GM12875 (cell line): ENCODE measurements at regions not wholly inside any gene's neighbourhood (a gene's known extent, or its start where the extent isn't known, plus 50 kb on each side); places are given as distances from the start of the nearest gene placed in this dataset.

Experiments used
- H3K4me3 ChIP-seq: one replicate; pipeline ENCODE4 v1.5.1; 2011; ENCODE audit warnings: low read depth, low read length, control low read depth
- TF ChIP-seq, protein P1 (sequence below): IDR thresholded peaks from 2 replicates; pipeline ENCODE4 v1.5.1; 2011; ENCODE audit warnings: low read depth, mild to moderate bottlenecking, control low read depth, inconsistent platforms, low read length, moderate library complexity, borderline replicate concordance; ENCODE audit not compliant: insufficient read depth

DNA sequence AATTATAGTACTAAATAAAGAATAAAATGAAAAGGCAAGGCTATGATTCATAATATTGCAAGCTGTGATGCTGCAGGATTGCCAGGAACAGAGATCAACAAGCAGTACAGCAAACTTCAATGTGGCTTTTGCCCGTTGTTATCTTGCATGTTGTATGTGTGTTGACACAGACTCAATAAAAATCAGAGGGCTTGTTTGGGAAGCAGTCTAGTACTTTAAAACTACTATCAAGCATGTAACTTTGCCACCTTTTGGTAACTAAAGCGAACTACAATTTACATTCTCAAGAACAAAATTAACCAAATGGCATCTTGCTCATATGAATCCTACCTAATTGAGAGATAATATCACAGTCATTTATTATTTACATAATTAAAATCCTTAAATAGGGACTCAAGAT, 79.8 kb upstream of the GPM6A start:
- TF ChIP-seq, protein P1, sequence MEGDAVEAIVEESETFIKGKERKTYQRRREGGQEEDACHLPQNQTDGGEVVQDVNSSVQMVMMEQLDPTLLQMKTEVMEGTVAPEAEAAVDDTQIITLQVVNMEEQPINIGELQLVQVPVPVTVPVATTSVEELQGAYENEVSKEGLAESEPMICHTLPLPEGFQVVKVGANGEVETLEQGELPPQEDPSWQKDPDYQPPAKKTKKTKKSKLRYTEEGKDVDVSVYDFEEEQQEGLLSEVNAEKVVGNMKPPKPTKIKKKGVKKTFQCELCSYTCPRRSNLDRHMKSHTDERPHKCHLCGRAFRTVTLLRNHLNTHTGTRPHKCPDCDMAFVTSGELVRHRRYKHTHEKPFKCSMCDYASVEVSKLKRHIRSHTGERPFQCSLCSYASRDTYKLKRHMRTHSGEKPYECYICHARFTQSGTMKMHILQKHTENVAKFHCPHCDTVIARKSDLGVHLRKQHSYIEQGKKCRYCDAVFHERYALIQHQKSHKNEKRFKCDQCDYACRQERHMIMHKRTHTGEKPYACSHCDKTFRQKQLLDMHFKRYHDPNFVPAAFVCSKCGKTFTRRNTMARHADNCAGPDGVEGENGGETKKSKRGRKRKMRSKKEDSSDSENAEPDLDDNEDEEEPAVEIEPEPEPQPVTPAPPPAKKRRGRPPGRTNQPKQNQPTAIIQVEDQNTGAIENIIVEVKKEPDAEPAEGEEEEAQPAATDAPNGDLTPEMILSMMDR = peak; percentile 8; the same call in 1 of the 2 replicates

DNA sequence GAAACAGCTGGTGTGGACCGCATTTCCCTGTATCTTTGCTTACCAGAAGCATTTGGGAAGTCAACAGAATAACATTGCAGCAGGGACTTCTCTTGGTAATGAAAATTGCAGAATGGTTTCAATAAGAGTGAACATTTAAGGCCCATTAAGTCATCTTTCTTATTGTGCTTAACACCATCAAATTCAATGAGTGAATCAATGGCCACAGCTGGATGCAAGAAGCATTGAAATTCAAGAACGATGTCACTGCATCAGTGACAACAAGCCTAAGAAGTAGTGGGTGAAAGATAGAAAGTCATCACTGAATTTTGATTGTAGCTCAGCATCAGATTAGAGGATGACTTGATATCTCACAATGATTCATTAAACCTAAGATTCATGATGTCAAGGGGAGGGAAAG, 93.9 kb upstream of the GPM6A start:
- H3K4me3 ChIP-seq = no peak overlapping the region
- TF ChIP-seq, protein P1 = no peak

More for the DNA sequence above, 79.8 kb upstream of the GPM6A start:
- no peak overlapping the region for H3K4me3 ChIP-seq

DNA sequence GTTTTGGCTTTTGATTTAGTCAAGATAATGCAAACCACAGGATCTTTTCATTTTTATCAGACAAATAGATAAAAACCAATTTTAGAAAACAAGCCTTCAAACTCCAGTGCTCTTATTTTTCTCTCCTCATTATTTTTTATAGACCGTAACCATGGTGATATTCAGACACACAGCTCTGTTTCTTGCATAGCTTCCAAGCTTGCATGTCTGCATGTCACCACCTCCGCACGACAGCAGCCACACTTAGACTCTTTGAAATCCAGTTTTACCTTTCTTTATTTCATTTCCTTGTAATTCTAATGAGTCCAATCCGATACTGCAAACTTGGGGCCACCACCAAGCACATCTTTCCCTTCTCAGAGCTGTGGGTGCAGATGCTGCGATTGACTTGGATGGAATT, 94.3 kb upstream of the GPM6A start:
- TF ChIP-seq, protein P1 = no peak
- no peak overlapping the region for H3K4me3 ChIP-seq

DNA sequence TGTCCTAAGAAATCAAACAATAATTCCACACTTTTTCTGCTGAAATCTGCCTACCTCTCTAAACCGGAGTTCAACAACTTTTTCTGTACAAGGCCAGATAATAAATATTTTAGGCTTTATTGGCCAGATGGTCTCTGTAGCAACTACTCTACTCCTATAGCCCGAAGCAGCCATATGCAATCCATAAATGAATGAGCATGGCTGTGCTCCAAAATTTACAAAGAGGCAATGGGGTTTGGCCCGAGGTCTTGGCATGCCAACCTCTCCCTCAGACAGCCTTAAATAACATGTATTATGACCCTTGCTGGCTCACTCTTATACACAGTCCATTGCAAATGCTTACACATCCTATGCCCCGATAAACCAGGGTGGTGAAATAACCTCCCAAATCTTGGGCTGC, 98.6 kb upstream of the GPM6A start:
- H3K4me3 ChIP-seq = no peak overlapping the region
- TF ChIP-seq, protein P1 = no peak

DNA sequence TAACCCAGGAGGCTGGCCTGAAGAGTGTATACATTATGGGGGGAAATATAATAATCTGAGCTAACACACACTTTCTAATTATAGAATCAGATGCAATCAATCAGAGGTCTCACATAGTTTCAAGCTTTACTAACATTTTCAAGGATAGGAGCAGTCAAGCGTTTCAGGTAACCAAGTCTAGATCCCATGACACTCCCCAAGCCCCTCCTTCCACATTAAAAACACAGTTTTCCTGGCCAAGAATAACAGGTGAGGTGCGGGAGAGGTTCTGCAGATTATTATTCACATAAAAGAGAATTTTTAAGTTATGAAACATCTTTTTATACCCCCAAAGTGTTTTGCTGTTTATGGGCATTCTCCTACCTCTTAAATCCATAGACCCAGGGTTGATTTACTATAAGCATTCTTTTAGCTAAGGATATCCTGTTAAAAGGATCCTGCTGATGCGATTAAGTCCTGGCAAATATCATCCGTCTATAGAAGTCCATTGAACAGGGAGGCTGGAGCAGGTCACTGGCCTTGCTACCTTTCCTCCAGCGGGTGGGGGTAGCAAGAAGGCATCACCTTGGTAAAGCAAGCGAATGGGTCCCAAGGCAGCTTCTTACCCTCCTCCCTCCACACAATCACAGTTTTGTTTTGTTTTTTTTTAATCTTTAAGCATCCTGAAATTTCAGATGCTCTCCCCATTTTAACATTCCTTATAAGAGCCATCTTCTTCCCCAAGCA, 104.7 kb upstream of the GPM6A start:
- TF ChIP-seq, protein P1 = no peak

GRCh38 chr4:175927121-175927520, 115.1 kb upstream of the GPM6A start:
- no peak overlapping the region for H3K4me3 ChIP-seq
- TF ChIP-seq, protein P1 = no peak

More for the DNA sequence above, 104.7 kb upstream of the GPM6A start:
- no peak overlapping the region for H3K4me3 ChIP-seq

DNA sequence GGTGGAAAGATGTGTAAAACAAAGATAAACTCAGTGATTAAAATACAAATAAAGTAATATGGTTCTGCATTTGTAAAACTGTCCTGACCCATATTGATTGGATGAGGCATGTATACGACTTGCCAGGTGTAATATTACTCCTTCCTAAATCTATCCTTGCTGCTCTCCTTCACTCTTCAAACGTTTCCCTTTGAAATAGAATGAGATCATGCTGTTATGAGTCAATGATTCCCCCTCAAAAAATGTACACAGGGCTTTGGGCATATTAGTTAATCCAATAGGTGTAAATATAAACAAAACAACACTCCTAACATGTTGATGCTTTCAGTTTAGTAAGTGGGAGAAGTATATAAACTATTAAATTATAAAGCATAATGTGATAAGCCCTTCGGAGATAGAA, 117.4 kb upstream of the GPM6A start:
- TF ChIP-seq, protein P1 = no peak
- H3K4me3 ChIP-seq = no peak overlapping the region
